ENCODE measurements at regions not wholly inside any gene's neighbourhood (a gene's known extent, or its start where the extent isn't known, plus 50 kb on each side); places are given as distances from the start of the nearest gene placed in this dataset.
"Not testable (repeated sequence)": the region's sequence is repeated elsewhere in the genome, so short reads cannot be mapped to it uniquely, and the experiment has no call there.

DNA sequence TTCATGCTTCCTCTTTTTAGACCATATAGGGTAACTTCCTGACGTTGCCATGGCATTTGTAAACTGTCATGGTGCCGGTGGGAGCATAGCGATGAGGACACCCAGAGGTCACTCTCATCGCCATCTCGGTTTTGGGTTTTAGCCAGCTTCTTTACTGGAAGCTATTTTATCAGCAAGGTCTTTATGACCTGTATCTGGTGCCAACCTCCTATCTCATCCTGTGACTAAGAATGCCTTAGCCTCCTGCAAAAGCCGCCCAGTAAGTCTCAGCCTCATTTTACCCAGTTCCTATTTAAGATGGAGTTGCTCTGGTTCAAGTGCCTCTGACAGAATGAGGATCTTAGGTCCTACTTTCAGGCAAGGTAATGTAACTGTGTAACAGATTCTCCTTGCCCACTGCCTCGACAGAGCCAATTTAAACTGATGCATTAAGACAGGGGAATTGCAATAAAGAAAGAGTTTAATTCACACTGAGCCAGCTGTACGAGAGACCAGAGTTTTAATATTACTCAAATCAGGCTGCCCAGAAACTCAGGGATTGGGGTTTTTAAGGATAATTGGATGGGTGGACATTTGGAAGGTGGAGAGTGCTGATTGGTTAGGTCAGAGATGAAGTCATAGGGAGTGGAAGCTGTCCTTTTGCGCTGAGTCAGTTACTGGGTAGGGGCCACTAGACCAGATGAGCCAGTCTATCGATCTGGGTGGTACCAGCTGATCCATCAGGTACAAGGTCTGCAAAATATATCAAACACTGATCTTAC is 59.9 kb upstream of the ATF7IP2 start:
- no peak overlapping the region for H3K27ac Mint-ChIP-seq (ENCODE audit: unreplicated experiment)
- TF ChIP-seq CTCF (IDR thresholded peaks at IDR 0.05; ENCODE audit: partially characterized antibody, unreplicated experiment), result no peak
- no peaks in the 10 kb centered on the region for H3K27me3 Mint-ChIP-seq (ENCODE audit: unreplicated experiment)
- H3K36me3 Mint-ChIP-seq (ENCODE audit: unreplicated experiment), result no peaks in the 10 kb centered on the region
- DNase-seq, result no peak
- no peak overlapping the region for H3K4me3 Mint-ChIP-seq (ENCODE audit: unreplicated experiment)
- no peaks in the 10 kb centered on the region for H3K9me3 Mint-ChIP-seq (ENCODE audit: unreplicated experiment)
- H3K4me1 Mint-ChIP-seq (ENCODE audit: low read depth, unreplicated experiment), result no peaks in the 10 kb centered on the region

GRCh38 chr16:10326647-10327046 is 59.2 kb upstream of the ATF7IP2 start:
- Mint-ChIP-seq H3K27ac (ENCODE audit: unreplicated experiment) (no peak overlapping the region), H3K27me3 (ENCODE audit: unreplicated experiment) (no peaks in the 10 kb centered on the region), H3K36me3 (ENCODE audit: unreplicated experiment) (no peaks in the 10 kb centered on the region), H3K4me3 (ENCODE audit: unreplicated experiment) (no peak overlapping the region), H3K9me3 (ENCODE audit: unreplicated experiment) (no peaks in the 10 kb centered on the region), H3K4me1 (ENCODE audit: low read depth, unreplicated experiment) (no peaks in the 10 kb centered on the region)
- TF ChIP-seq CTCF (IDR thresholded peaks at IDR 0.05; ENCODE audit: partially characterized antibody, unreplicated experiment), result no peak
- no peak for DNase-seq

- H3K9me3 Mint-ChIP-seq (ENCODE audit: unreplicated experiment); H3K36me3 Mint-ChIP-seq (ENCODE audit: unreplicated experiment); H3K27ac Mint-ChIP-seq (ENCODE audit: unreplicated experiment); DNase-seq; H3K4me1 Mint-ChIP-seq (ENCODE audit: low read depth, unreplicated experiment); H3K27me3 Mint-ChIP-seq (ENCODE audit: unreplicated experiment); H3K4me3 Mint-ChIP-seq (ENCODE audit: unreplicated experiment): not testable (repeated sequence)
Measured at GRCh38 chr16:10328291-10328690, 57.6 kb upstream of the ATF7IP2 start.

- Mint-ChIP-seq H3K9me3 (ENCODE audit: unreplicated experiment) (no peaks in the 10 kb centered on the region), H3K27ac (ENCODE audit: unreplicated experiment) (no peak overlapping the region), H3K27me3 (ENCODE audit: unreplicated experiment) (peaks cover 2% of the 10 kb centered on the region), H3K36me3 (ENCODE audit: unreplicated experiment) (no peaks in the 10 kb centered on the region), H3K4me3 (ENCODE audit: unreplicated experiment) (no peak overlapping the region), H3K4me1 (ENCODE audit: low read depth, unreplicated experiment) (no peaks in the 10 kb centered on the region)
- DNase-seq, result no peak
- no peak for TF ChIP-seq CTCF (IDR thresholded peaks at IDR 0.05; ENCODE audit: partially characterized antibody, unreplicated experiment)
Measured at GRCh38 chr16:10332241-10332640, 53.6 kb upstream of the ATF7IP2 start.

DNA sequence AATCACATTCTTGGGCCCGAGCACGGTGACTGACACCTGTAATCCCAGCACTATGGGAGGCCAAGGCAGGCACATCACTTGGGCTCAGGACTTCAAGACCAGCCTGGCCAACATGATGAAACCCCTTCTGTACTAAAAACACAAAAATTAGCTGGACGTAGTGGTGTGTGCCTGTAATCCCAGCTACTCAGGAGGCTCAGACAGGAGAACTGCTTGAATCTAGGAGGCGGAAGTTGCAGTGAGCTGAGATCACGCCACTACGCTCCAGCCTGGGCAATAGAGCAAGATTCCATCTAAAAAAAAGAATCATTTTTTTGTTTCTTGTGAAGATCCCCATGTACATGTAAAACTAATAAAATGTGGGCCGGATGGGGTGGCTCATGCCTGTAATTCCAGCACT is 53.1 kb upstream of the ATF7IP2 start:
- H3K27ac Mint-ChIP-seq (ENCODE audit: unreplicated experiment), result no peak overlapping the region
- no peak overlapping the region for H3K4me3 Mint-ChIP-seq (ENCODE audit: unreplicated experiment)
- DNase-seq, result no peak
- no peaks in the 10 kb centered on the region for H3K36me3 Mint-ChIP-seq (ENCODE audit: unreplicated experiment)
- H3K4me1 Mint-ChIP-seq (ENCODE audit: low read depth, unreplicated experiment), result no peaks in the 10 kb centered on the region
- H3K27me3 Mint-ChIP-seq (ENCODE audit: unreplicated experiment), result peaks cover 2% of the 10 kb centered on the region
- H3K9me3 Mint-ChIP-seq (ENCODE audit: unreplicated experiment), result no peaks in the 10 kb centered on the region
- no peak for TF ChIP-seq CTCF (IDR thresholded peaks at IDR 0.05; ENCODE audit: partially characterized antibody, unreplicated experiment)

Data from glutamatergic neuron (in vitro differentiated cells).